SK-N-SH treated with all-trans-retinoic acid at 6 μM for 48 hours (cell line): ENCODE measurements at regions not wholly inside any gene's neighbourhood (a gene's known extent, or its start where the extent isn't known, plus 50 kb on each side); places are given as distances from the start of the nearest gene placed in this dataset.

Experiments used
- ATAC-seq: fragments of 200-7000 bp; cut with Tn5 transposase; 3 replicates; pipeline ENCODE4 v1.9.1; 2020; ENCODE audit warnings: mild to moderate bottlenecking, moderate library complexity
- ARNTL ChIP-seq: fragments of 450-650 bp; formaldehyde crosslinking; IDR thresholded peaks from 2 replicates; pipeline ENCODE4 v1.5.0; 2020; ENCODE audit warnings: low read depth, mild to moderate bottlenecking, moderate library complexity, borderline replicate concordance
- BACH2 ChIP-seq: fragments of 250-450 bp; sonication (Bioruptor Pico); IDR thresholded peaks from 2 replicates; pipeline ENCODE4 v1.9.0; 2021; ENCODE audit warnings: mild to moderate bottlenecking, borderline replicate concordance
- CSDC2 ChIP-seq: fragments of 250-450 bp; sonication (Bioruptor Pico); IDR thresholded peaks from 2 replicates; pipeline ENCODE4 v1.5.0; 2020; ENCODE audit warnings: mild to moderate bottlenecking, moderate library complexity
- CSRNP3 ChIP-seq: fragments of 250-450 bp; sonication (Bioruptor Pico); IDR thresholded peaks from 2 replicates; pipeline ENCODE4 v1.5.1; 2021; ENCODE audit warnings: mild to moderate bottlenecking, moderate library complexity
- ESRRG ChIP-seq: fragments of 250-450 bp; sonication (Bioruptor Pico); IDR thresholded peaks from 2 replicates; pipeline ENCODE4 v1.6.1; 2021; ENCODE audit warnings: mild to moderate bottlenecking
- GLIS3 ChIP-seq: fragments of 250-450 bp; sonication (Bioruptor Pico); IDR thresholded peaks from 2 replicates; pipeline ENCODE4 v1.5.0; 2020; ENCODE audit warnings: mild to moderate bottlenecking, moderate library complexity
- OSR1 ChIP-seq: fragments of 250-450 bp; sonication (Bioruptor Pico); IDR thresholded peaks from 2 replicates; pipeline ENCODE4 v1.8.0; 2022; ENCODE audit warnings: moderate library complexity, mild to moderate bottlenecking, inconsistent platforms
- PATZ1 ChIP-seq: fragments of 250-450 bp; sonication (Bioruptor Pico); IDR thresholded peaks from 2 replicates; pipeline ENCODE4 v1.8.0; 2020; ENCODE audit warnings: mild to moderate bottlenecking, moderate library complexity, borderline replicate concordance
- PPARA ChIP-seq: fragments of 250-450 bp; sonication (Bioruptor Pico); IDR thresholded peaks from 2 replicates; pipeline ENCODE4 v1.5.0; 2020; ENCODE audit warnings: mild to moderate bottlenecking, borderline replicate concordance
- RARB ChIP-seq: fragments of 250-450 bp; sonication (Bioruptor Pico); IDR thresholded peaks from 2 replicates; pipeline ENCODE4 v1.8.0; 2021; ENCODE audit warnings: mild to moderate bottlenecking, moderate library complexity
- SNAI2 ChIP-seq: fragments of 250-450 bp; sonication (Bioruptor Pico); IDR thresholded peaks from 2 replicates; pipeline ENCODE4 v1.5.0; 2020; ENCODE audit warnings: mild to moderate bottlenecking, moderate library complexity
- TOX ChIP-seq: fragments of 250-450 bp; sonication (Bioruptor Pico); IDR thresholded peaks from 2 replicates; pipeline ENCODE4 v1.8.0; 2021; ENCODE audit warnings: mild to moderate bottlenecking, moderate library complexity, borderline replicate concordance
- ZC3H10 ChIP-seq: fragments of 250-450 bp; sonication (Bioruptor Pico); IDR thresholded peaks from 2 replicates; pipeline ENCODE4 v1.5.1; 2021; ENCODE audit warnings: mild to moderate bottlenecking, moderate library complexity
- ZFP3 ChIP-seq: fragments of 250-450 bp; sonication (Bioruptor Pico); IDR thresholded peaks from 2 replicates; pipeline ENCODE4 v1.5.0; 2020; ENCODE audit warnings: mild to moderate bottlenecking, moderate library complexity
- ZFP30 ChIP-seq: fragments of 450-650 bp; formaldehyde crosslinking; IDR thresholded peaks from 2 replicates; pipeline ENCODE4 v1.5.0; 2022; ENCODE audit warnings: mild to moderate bottlenecking, moderate library complexity
- ZNF565 ChIP-seq: fragments of 450-650 bp; formaldehyde crosslinking; conservative IDR thresholded peaks from 2 replicates; pipeline ENCODE4 v1.5.0; 2020; ENCODE audit warnings: low read depth, mild to moderate bottlenecking, moderate library complexity
- ZNF70 ChIP-seq: fragments of 450-650 bp; formaldehyde crosslinking; IDR thresholded peaks from 2 replicates; pipeline ENCODE4 v1.5.0; 2020; ENCODE audit warnings: mild to moderate bottlenecking, moderate library complexity
- ZNF8 ChIP-seq: fragments of 450-650 bp; formaldehyde crosslinking; IDR thresholded peaks from 2 replicates; pipeline ENCODE4 v1.5.0; 2020; ENCODE audit warnings: mild to moderate bottlenecking, moderate library complexity
- TF ChIP-seq, protein P1 (sequence below): fragments of 250-450 bp; sonication (Bioruptor Pico); IDR thresholded peaks from 2 replicates; pipeline ENCODE4 v1.5.1; 2020; ENCODE audit warnings: low read depth, mild to moderate bottlenecking, moderate library complexity
- TF ChIP-seq, protein P2 (sequence below): fragments of 250-450 bp; sonication (Bioruptor Pico); IDR thresholded peaks from 2 replicates; pipeline ENCODE4 v1.5.0; 2020; ENCODE audit warnings: mild to moderate bottlenecking, moderate library complexity
- TF ChIP-seq, protein P3 (sequence below): fragments of 250-450 bp; sonication (Bioruptor Pico); IDR thresholded peaks from 2 replicates; pipeline ENCODE4 v1.8.0; 2021; ENCODE audit warnings: low read depth, mild to moderate bottlenecking, moderate library complexity, borderline replicate concordance

DNA sequence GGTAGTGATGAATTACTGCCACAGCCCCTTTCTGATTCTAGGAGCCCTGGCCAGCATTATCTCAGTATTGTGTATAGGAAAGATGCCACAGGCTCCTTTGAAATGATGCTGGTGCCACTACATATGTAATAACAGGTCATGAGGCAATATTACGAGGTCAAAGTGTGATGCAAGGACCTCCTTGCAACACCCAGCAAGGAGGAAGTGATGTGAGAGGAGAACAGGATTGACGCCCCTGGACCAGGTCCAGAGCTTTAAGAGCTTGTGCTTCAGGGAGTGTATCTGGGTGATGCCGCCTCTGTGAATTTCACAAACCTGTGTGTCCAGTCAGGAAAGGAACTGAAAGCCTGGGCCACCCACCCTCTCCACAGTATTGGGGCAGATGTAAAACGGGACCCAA is 261.8 kb downstream of the MID1IP1 start:
- ATAC-seq: no peak
- TF ChIP-seq ZNF8 (CRISPR knock-in tag) (no peak), PATZ1 (no peak), GLIS3 (CRISPR knock-in tag) (no peak), SNAI2 (CRISPR knock-in tag) (no peak), ZFP30 (CRISPR knock-in tag) (no peak), ZNF565 (CRISPR knock-in tag) (no peak), OSR1 (CRISPR knock-in tag) (no peak), RARB (CRISPR knock-in tag) (no peak), PPARA (CRISPR knock-in tag) (no peak), ARNTL (CRISPR knock-in tag) (no peak), CSRNP3 (CRISPR knock-in tag) (no peak), ZC3H10 (CRISPR knock-in tag) (no peak), TOX (CRISPR knock-in tag) (no peak), CSDC2 (CRISPR knock-in tag) (no peak), BACH2 (CRISPR knock-in tag) (no peak)
- TF ChIP-seq, protein P1, sequence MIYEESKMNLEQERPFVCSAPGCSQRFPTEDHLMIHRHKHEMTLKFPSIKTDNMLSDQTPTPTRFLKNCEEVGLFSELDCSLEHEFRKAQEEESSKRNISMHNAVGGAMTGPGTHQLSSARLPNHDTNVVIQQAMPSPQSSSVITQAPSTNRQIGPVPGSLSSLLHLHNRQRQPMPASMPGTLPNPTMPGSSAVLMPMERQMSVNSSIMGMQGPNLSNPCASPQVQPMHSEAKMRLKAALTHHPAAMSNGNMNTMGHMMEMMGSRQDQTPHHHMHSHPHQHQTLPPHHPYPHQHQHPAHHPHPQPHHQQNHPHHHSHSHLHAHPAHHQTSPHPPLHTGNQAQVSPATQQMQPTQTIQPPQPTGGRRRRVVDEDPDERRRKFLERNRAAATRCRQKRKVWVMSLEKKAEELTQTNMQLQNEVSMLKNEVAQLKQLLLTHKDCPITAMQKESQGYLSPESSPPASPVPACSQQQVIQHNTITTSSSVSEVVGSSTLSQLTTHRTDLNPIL (CRISPR knock-in tag): no peak

GRCh38 chrX:39063702-39064101 is 262.4 kb downstream of the MID1IP1 start:
- TF ChIP-seq ZNF70 (CRISPR knock-in tag): no peak
- TF ChIP-seq ZFP3 (CRISPR knock-in tag): no peak
- no peak for TF ChIP-seq SNAI2 (CRISPR knock-in tag)
- TF ChIP-seq OSR1 (CRISPR knock-in tag): no peak
- TF ChIP-seq CSRNP3 (CRISPR knock-in tag): no peak
- no peak for TF ChIP-seq PATZ1
- TF ChIP-seq TOX (CRISPR knock-in tag): no peak
- TF ChIP-seq ZC3H10 (CRISPR knock-in tag): no peak
- TF ChIP-seq, protein P1 (CRISPR knock-in tag): no peak
- no peak for TF ChIP-seq ESRRG (CRISPR knock-in tag)
- TF ChIP-seq ARNTL (CRISPR knock-in tag): no peak
- no peak for TF ChIP-seq ZFP30 (CRISPR knock-in tag)
- TF ChIP-seq, protein P2, sequence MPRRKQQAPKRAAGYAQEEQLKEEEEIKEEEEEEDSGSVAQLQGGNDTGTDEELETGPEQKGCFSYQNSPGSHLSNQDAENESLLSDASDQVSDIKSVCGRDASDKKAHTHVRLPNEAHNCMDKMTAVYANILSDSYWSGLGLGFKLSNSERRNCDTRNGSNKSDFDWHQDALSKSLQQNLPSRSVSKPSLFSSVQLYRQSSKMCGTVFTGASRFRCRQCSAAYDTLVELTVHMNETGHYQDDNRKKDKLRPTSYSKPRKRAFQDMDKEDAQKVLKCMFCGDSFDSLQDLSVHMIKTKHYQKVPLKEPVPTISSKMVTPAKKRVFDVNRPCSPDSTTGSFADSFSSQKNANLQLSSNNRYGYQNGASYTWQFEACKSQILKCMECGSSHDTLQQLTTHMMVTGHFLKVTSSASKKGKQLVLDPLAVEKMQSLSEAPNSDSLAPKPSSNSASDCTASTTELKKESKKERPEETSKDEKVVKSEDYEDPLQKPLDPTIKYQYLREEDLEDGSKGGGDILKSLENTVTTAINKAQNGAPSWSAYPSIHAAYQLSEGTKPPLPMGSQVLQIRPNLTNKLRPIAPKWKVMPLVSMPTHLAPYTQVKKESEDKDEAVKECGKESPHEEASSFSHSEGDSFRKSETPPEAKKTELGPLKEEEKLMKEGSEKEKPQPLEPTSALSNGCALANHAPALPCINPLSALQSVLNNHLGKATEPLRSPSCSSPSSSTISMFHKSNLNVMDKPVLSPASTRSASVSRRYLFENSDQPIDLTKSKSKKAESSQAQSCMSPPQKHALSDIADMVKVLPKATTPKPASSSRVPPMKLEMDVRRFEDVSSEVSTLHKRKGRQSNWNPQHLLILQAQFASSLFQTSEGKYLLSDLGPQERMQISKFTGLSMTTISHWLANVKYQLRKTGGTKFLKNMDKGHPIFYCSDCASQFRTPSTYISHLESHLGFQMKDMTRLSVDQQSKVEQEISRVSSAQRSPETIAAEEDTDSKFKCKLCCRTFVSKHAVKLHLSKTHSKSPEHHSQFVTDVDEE (CRISPR knock-in tag): no peak
- no peak for TF ChIP-seq ZNF8 (CRISPR knock-in tag)
- no peak for TF ChIP-seq PPARA (CRISPR knock-in tag)
- TF ChIP-seq, protein P3, sequence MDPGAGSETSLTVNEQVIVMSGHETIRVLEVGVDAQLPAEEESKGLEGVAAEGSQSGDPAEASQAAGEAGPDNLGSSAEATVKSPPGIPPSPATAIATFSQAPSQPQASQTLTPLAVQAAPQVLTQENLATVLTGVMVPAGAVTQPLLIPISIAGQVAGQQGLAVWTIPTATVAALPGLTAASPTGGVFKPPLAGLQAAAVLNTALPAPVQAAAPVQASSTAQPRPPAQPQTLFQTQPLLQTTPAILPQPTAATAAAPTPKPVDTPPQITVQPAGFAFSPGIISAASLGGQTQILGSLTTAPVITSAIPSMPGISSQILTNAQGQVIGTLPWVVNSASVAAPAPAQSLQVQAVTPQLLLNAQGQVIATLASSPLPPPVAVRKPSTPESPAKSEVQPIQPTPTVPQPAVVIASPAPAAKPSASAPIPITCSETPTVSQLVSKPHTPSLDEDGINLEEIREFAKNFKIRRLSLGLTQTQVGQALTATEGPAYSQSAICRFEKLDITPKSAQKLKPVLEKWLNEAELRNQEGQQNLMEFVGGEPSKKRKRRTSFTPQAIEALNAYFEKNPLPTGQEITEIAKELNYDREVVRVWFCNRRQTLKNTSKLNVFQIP (CRISPR knock-in tag): no peak
- no peak for TF ChIP-seq RARB (CRISPR knock-in tag)
- no peak for TF ChIP-seq ZNF565 (CRISPR knock-in tag)
- TF ChIP-seq CSDC2 (CRISPR knock-in tag): no peak
- ATAC-seq: no peak
